Muscle layer of duodenum (tissue), 2 donors: ENCODE measurements at regions not wholly inside any gene's neighbourhood (a gene's known extent, or its start where the extent isn't known, plus 50 kb on each side); places are given as distances from the start of the nearest gene placed in this dataset.

Source experiments
- H3K27ac ChIP-seq: one replicate; pipeline ENCODE4 v1.7.0; 2013; ENCODE audit warnings: mild to moderate bottlenecking, low read length
- H3K27me3 ChIP-seq: one replicate; pipeline ENCODE4 v1.7.0; 2013; ENCODE audit warnings: low read depth, mild to moderate bottlenecking, control low read depth, low read length
- H3K36me3 ChIP-seq, 2 donors: one replicate each; pipeline ENCODE4 v1.7.0; 2013; ENCODE audit warnings: low read length in 2 of 2, control low read depth in 1 of 2, mild to moderate bottlenecking in 1 of 2; ENCODE audit not compliant: insufficient read depth in 2 of 2, control insufficient read depth in 1 of 2
- H3K4me1 ChIP-seq, 2 donors: one replicate each; pipeline ENCODE4 v1.7.0; 2013; ENCODE audit warnings: low read length in 2 of 2, mild to moderate bottlenecking in 2 of 2, control low read depth in 1 of 2, moderate library complexity in 1 of 2; ENCODE audit not compliant: insufficient read depth in 2 of 2, control insufficient read depth in 1 of 2
- H3K4me3 ChIP-seq, 2 donors: one replicate each; pipeline ENCODE4 v1.7.0; 2013; ENCODE audit warnings: low read length in 2 of 2, low read depth in 1 of 2, mild to moderate bottlenecking in 1 of 2
- H3K9me3 ChIP-seq, 2 donors: one replicate each; pipeline ENCODE4 v1.7.0; 2013; ENCODE audit warnings: low read length in 2 of 2, control low read depth in 1 of 2, mild to moderate bottlenecking in 1 of 2; ENCODE audit not compliant: control insufficient read depth in 1 of 2
- donor health status: healthy.

GRCh38 chr2:120982598-120982997 lies 246.9 kb downstream of the GLI2 start:
- no peaks in the 10 kb centered on the region for H3K9me3 ChIP-seq
- peaks cover 5 to 61% of the 10 kb centered on the region in 2 donors for H3K36me3 ChIP-seq

GRCh38 chr2:120983344-120983743 lies 247.7 kb downstream of the GLI2 start:
- no peak overlapping the region for H3K27ac ChIP-seq
- H3K9me3 ChIP-seq = no peaks in the 10 kb centered on the region
- no peaks in the 10 kb centered on the region for H3K4me1 ChIP-seq
- H3K27me3 ChIP-seq = no peaks in the 10 kb centered on the region
- H3K36me3 ChIP-seq = peaks cover 5 to 65% of the 10 kb centered on the region in 2 donors
- no peak overlapping the region for H3K4me3 ChIP-seq

More at GRCh38 chr2:120982598-120982997, 246.9 kb downstream of the GLI2 start:
- Histone ChIP-seq H3K27ac (no peak overlapping the region), H3K27me3 (no peaks in the 10 kb centered on the region), H3K4me1 (no peaks in the 10 kb centered on the region), H3K4me3 (no peak overlapping the region)

DNA sequence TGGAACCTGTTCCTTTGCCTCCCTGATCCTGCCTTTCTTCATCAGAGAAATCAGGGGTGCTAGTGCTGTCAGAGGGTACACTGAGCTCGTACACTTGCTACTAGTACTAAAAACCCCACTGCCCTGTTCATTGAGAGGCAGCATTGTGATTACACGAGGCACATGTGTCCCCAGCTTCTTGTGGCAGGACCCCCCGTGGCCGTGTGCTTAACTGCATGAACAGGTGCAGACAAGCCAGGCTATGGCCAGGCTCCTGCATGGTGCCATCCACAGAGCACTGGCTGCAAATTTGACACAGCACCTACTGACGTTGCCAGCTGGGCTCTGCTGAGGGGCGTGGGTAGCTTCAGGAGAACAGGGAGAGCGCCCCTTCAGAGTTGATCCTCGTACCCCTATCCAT lies 248.4 kb downstream of the GLI2 start:
- Histone ChIP-seq H3K9me3 (no peaks in the 10 kb centered on the region), H3K36me3 (peaks cover 5 to 64% of the 10 kb centered on the region in 2 donors), H3K27me3 (no peaks in the 10 kb centered on the region), H3K4me1 (no peaks in the 10 kb centered on the region), H3K4me3 (no peak overlapping the region), H3K27ac (no peak overlapping the region)

DNA sequence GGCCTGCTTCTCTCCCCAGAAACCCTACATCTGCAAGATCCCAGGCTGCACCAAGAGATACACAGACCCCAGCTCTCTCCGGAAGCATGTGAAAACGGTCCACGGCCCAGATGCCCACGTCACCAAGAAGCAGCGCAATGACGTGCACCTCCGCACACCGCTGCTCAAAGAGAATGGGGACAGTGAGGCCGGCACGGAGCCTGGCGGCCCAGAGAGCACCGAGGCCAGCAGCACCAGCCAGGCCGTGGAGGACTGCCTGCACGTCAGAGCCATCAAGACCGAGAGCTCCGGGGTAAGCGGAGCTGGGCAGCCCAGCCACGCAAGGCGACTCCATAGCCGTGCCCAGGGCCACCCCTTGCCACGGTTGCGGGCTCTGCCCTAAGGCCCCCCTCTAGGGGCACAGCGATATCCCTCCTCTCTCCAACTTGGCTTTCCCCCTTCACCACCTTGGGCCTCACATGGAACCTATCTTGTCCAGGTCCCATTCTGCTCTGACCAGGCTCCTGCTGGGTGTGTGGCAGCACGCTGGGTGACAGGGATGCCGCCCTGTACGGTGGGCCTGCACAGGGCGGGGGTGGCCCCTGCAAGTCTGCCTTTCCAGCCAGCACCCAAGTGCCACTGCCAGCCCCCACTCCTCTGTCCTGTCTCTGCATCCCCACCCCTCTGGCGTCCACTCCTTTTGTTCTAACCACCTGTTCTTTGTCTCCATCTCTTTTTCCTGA lies 248.9 kb downstream of the GLI2 start:
- no peaks in the 10 kb centered on the region for H3K4me1 ChIP-seq
- H3K4me3 ChIP-seq = no peak overlapping the region
- H3K27ac ChIP-seq = no peak overlapping the region
- H3K27me3 ChIP-seq = no peaks in the 10 kb centered on the region
- no peaks in the 10 kb centered on the region for H3K9me3 ChIP-seq
- peaks cover 5 to 63% of the 10 kb centered on the region in 2 donors for H3K36me3 ChIP-seq

DNA sequence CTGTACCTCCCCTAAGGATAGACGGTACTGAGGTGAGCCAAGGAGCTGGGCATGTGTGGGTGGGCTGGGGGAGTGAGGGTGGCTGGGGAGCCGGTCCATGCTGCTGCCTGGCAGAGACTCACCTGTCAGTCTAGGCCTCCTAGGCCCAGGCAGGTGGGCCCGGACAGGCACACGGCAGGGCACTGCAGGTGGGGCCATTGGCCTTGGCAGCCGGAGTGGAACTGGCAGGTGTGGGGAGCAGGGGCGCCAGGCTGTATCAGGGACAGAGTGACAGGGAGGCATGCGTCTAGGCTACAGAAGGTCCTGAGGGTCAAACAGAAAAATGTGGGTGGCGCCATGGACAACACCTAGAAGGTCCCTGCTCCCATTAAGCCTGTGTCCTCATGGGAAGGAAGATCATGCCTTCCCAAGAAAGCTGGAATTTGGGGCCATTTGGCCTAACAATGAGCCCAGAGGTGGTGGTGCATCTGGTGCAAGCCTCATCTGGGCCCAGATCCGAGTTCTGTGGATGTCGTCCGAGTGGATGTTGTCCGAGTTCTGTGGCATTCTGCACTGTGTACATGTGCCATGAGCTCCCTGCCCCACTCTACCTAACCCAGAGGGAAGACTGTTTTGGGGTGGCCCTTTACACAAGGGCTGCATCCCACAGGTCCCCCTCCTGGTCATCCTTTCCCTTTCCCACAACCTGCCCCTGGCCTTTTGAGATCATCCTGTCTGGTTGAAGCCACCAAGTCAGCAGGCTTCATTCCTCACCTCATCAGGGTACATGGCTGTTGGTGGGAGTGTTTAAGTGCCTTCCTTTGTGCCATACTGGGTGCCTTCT lies 249.7 kb downstream of the GLI2 start:
- Histone ChIP-seq H3K4me1 (no peaks in the 10 kb centered on the region), H3K36me3 (peaks cover 5 to 68% of the 10 kb centered on the region in 2 donors), H3K27me3 (no peaks in the 10 kb centered on the region), H3K9me3 (no peaks in the 10 kb centered on the region), H3K27ac (no peak overlapping the region), H3K4me3 (no peak overlapping the region)

- H3K9me3 ChIP-seq = no peaks in the 10 kb centered on the region
- H3K36me3 ChIP-seq = peaks cover 5 to 68% of the 10 kb centered on the region in 2 donors
Observed at GRCh38 chr2:120985997-120986651, 250.5 kb downstream of the GLI2 start.

GRCh38 chr2:120986898-120987650 lies 251.4 kb downstream of the GLI2 start:
- Histone ChIP-seq H3K27me3 (no peaks in the 10 kb centered on the region), H3K36me3 (peaks cover 5 to 68% of the 10 kb centered on the region in 2 donors), H3K4me1 (no peaks in the 10 kb centered on the region), H3K4me3 (no peak overlapping the region), H3K27ac (no peak overlapping the region), H3K9me3 (no peaks in the 10 kb centered on the region)

More at GRCh38 chr2:120985997-120986651, 250.5 kb downstream of the GLI2 start:
- Histone ChIP-seq H3K4me3 (no peak overlapping the region), H3K27ac (no peak overlapping the region), H3K27me3 (no peaks in the 10 kb centered on the region), H3K4me1 (no peaks in the 10 kb centered on the region)

- Histone ChIP-seq H3K4me3 (no peak overlapping the region), H3K4me1 (no peaks in the 10 kb centered on the region), H3K27me3 (no peaks in the 10 kb centered on the region), H3K9me3 (no peaks in the 10 kb centered on the region), H3K27ac (no peak overlapping the region), H3K36me3 (peaks cover 5 to 60% of the 10 kb centered on the region in 2 donors)
Observed at GRCh38 chr2:120988051-120988699, 252.5 kb downstream of the GLI2 start.

DNA sequence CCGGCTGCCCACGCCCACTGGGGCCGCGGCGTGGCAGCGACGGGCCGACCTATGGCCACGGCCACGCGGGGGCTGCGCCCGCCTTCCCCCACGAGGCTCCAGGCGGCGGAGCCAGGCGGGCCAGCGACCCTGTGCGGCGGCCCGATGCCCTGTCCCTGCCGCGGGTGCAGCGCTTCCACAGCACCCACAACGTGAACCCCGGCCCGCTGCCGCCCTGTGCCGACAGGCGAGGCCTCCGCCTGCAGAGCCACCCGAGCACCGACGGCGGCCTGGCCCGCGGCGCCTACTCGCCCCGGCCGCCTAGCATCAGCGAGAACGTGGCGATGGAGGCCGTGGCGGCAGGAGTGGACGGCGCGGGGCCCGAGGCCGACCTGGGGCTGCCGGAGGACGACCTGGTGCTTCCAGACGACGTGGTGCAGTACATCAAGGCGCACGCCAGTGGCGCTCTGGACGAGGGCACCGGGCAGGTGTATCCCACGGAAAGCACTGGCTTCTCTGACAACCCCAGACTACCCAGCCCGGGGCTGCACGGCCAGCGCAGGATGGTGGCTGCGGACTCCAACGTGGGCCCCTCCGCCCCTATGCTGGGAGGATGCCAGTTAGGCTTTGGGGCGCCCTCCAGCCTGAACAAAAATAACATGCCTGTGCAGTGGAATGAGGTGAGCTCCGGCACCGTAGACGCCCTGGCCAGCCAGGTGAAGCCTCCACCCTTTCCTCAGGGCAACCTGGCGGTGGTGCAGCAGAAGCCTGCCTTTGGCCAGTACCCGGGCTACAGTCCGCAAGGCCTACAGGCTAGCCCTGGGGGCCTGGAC lies 253.2 kb downstream of the GLI2 start:
- H3K9me3 ChIP-seq = no peaks in the 10 kb centered on the region
- H3K4me3 ChIP-seq = no peak overlapping the region
- H3K4me1 ChIP-seq = no peaks in the 10 kb centered on the region
- no peak overlapping the region for H3K27ac ChIP-seq
- peaks cover 5 to 55% of the 10 kb centered on the region in 2 donors for H3K36me3 ChIP-seq
- no peaks in the 10 kb centered on the region for H3K27me3 ChIP-seq
